ENCODE measurements at regions not wholly inside any gene's neighbourhood (a gene's known extent, or its start where the extent isn't known, plus 50 kb on each side); places are given as distances from the start of the nearest gene placed in this dataset.

DNA sequence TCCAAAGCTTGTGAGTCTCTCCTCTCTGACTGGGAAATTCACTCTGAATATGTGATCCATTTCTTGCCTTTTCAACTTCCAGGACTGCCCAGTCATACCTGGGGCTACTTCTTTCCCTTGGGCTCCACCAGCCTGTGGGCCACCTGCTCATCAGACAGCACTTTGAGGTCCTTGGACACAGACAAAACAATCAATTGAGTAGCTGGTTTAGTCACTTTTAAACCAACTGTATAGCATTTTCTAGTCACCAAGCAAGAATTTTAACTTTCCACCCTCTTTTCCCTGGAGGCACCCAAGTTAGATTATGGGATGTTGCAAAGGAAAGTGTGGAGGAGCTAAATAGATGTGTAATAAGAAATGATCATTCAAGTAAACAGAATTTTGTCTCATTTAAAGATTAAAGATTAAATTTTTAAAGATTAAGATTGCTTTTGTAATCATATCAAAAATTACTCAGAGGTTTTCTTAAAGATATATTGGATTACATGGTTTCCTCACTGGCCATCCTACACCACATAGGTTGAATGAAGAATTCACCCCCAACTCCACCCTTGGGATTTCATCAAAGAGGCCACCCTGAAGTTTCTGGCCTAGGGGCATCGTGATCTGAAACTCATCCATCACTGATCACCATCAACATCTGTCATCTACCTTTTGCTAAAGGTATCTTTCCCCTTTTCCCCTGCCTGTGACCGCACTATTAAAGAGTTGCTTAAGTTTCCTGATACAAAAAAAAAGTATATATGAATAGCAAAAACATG lies 219.2 kb upstream of the NR5A2 start:
- TF ChIP-seq POLR2AphosphoS5 (IDR thresholded peaks at IDR 0.05; ENCODE audit: low read depth, low read length) (no peak), POLR2A (IDR thresholded peaks at IDR 0.05; ENCODE audit: low read depth, low read length) (no peak), POU2F2 (IDR thresholded peaks at IDR 0.05; ENCODE audit: low read depth, low read length) (no peak), TAF1 (IDR thresholded peaks at IDR 0.05; ENCODE audit: low read depth, low read length) (no peak)
